ENCODE measurements at regions not wholly inside any gene's neighbourhood (a gene's known extent, or its start where the extent isn't known, plus 50 kb on each side); places are given as distances from the start of the nearest gene placed in this dataset.
"Not testable (repeated sequence)": the region's sequence is repeated elsewhere in the genome, so short reads cannot be mapped to it uniquely, and the experiment has no call there.

GRCh38 chr2:39989888-39990287 lies 210.8 kb upstream of the THUMPD2 start:
- Histone ChIP-seq H3K27ac (replicated peaks) (no peak overlapping the region), H3K4me1 (no peaks in the 10 kb centered on the region), H3K4me3 (no peak overlapping the region), H3K9me3 (replicated peaks) (no peaks in the 10 kb centered on the region), H3K27me3 (ENCODE audit: low read depth) (no peaks in the 10 kb centered on the region), H3K36me3 (no peaks in the 10 kb centered on the region)
- DNase-seq: no peak
- TF ChIP-seq CTCF (IDR thresholded peaks at IDR 0.05; ENCODE audit: borderline replicate concordance): no peak
- intact Hi-C loops (cut with micrococcal nuclease): no loop called here

- Histone ChIP-seq H3K36me3 (no peaks in the 10 kb centered on the region), H3K27ac (replicated peaks) (no peak overlapping the region), H3K27me3 (ENCODE audit: low read depth) (no peaks in the 10 kb centered on the region), H3K4me3 (no peak overlapping the region), H3K4me1 (no peaks in the 10 kb centered on the region), H3K9me3 (replicated peaks) (no peaks in the 10 kb centered on the region)
- no peak for TF ChIP-seq CTCF (IDR thresholded peaks at IDR 0.05; ENCODE audit: borderline replicate concordance)
- DNase-seq: no peak
- intact Hi-C loops (cut with micrococcal nuclease): no loop called here
Measured at GRCh38 chr2:39981883-39982311, 202.8 kb upstream of the THUMPD2 start.

GRCh38 chr2:39975476-39976020 lies 196.5 kb upstream of the THUMPD2 start:
- Histone ChIP-seq H3K4me3 (no peak overlapping the region), H3K27ac (replicated peaks) (peak overlapping the region; percentile 14), H3K36me3 (no peaks in the 10 kb centered on the region), H3K4me1 (no peaks in the 10 kb centered on the region), H3K9me3 (replicated peaks) (peaks cover 9% of the 10 kb centered on the region), H3K27me3 (ENCODE audit: low read depth) (no peaks in the 10 kb centered on the region)
- intact Hi-C loops (cut with micrococcal nuclease): no loop called here
- TF ChIP-seq CTCF (IDR thresholded peaks at IDR 0.05; ENCODE audit: borderline replicate concordance): no peak
- DNase-seq: no peak

- Histone ChIP-seq H3K9me3 (replicated peaks) (peaks cover 22% of the 10 kb centered on the region), H3K27me3 (ENCODE audit: low read depth) (no peaks in the 10 kb centered on the region), H3K27ac (replicated peaks) (no peak overlapping the region), H3K4me3 (no peak overlapping the region), H3K36me3 (no peaks in the 10 kb centered on the region), H3K4me1 (no peaks in the 10 kb centered on the region)
- intact Hi-C loops (cut with micrococcal nuclease): no loop called here
- no peak for DNase-seq
- TF ChIP-seq CTCF (IDR thresholded peaks at IDR 0.05; ENCODE audit: borderline replicate concordance): no peak
Measured at GRCh38 chr2:39968037-39968436, 189.0 kb upstream of the THUMPD2 start.

GRCh38 chr2:39960681-39961080 lies 181.6 kb upstream of the THUMPD2 start:
- H3K27ac ChIP-seq (replicated peaks); H3K4me1 ChIP-seq; H3K36me3 ChIP-seq; intact Hi-C loops (cut with micrococcal nuclease); H3K9me3 ChIP-seq (replicated peaks); DNase-seq; H3K27me3 ChIP-seq (ENCODE audit: low read depth); H3K4me3 ChIP-seq: not testable (repeated sequence)

GRCh38 chr2:39954346-39954745 lies 175.3 kb upstream of the THUMPD2 start:
- Histone ChIP-seq H3K27me3 (ENCODE audit: low read depth) (no peaks in the 10 kb centered on the region), H3K9me3 (replicated peaks) (no peaks in the 10 kb centered on the region), H3K27ac (replicated peaks) (no peak overlapping the region), H3K36me3 (no peaks in the 10 kb centered on the region), H3K4me1 (no peaks in the 10 kb centered on the region), H3K4me3 (no peak overlapping the region)
- intact Hi-C loops (cut with micrococcal nuclease): no loop called here
- TF ChIP-seq CTCF (IDR thresholded peaks at IDR 0.05; ENCODE audit: borderline replicate concordance): no peak
- DNase-seq: no peak

All from left ventricle myocardium inferior (tissue), 1 donor.